ENCODE measurements at regions not wholly inside any gene's neighbourhood (a gene's known extent, or its start where the extent isn't known, plus 50 kb on each side); places are given as distances from the start of the nearest gene placed in this dataset.
"Not testable (repeated sequence)": the region's sequence is repeated elsewhere in the genome, so short reads cannot be mapped to it uniquely, and the experiment has no call there.

GRCh38 chrX:85808217-85808616 lies 239.1 kb downstream of the CHM start:
- TF ChIP-seq CTCF (IDR thresholded peaks at IDR 0.05; ENCODE audit: low read depth, low read length) = no peak
- no peaks in the 10 kb centered on the region for H3K4me1 ChIP-seq
- no peaks in the 10 kb centered on the region for H3K36me3 ChIP-seq
- H3K27me3 ChIP-seq = no peaks in the 10 kb centered on the region
- DNase-seq = no peak
- H3K9me3 ChIP-seq = no peaks in the 10 kb centered on the region
- no peak overlapping the region for H3K4me3 ChIP-seq (ENCODE audit: low read depth, low read length)

GRCh38 chrX:85772391-85772790 lies 275.0 kb downstream of the CHM start:
- not testable (repeated sequence) for H3K27me3 ChIP-seq; H3K36me3 ChIP-seq; H3K4me1 ChIP-seq; H3K9me3 ChIP-seq; DNase-seq; H3K4me3 ChIP-seq (ENCODE audit: low read depth, low read length)

GRCh38 chrX:85765651-85766050 lies 281.7 kb downstream of the CHM start:
- TF ChIP-seq CTCF (IDR thresholded peaks at IDR 0.05; ENCODE audit: low read depth, low read length) = no peak
- H3K4me1 ChIP-seq = no peaks in the 10 kb centered on the region
- DNase-seq = no peak

GRCh38 chrX:85723025-85723424 lies 324.3 kb downstream of the CHM start:
- DNase-seq; H3K4me3 ChIP-seq (ENCODE audit: low read depth, low read length); H3K4me1 ChIP-seq; H3K27me3 ChIP-seq; H3K9me3 ChIP-seq; H3K36me3 ChIP-seq: not testable (repeated sequence)

More at GRCh38 chrX:85765651-85766050, 281.7 kb downstream of the CHM start:
- Histone ChIP-seq H3K9me3 (no peaks in the 10 kb centered on the region), H3K27me3 (no peaks in the 10 kb centered on the region), H3K36me3 (no peaks in the 10 kb centered on the region), H3K4me3 (ENCODE audit: low read depth, low read length) (no peak overlapping the region)

GRCh38 chrX:85703233-85703632 lies 323.8 kb upstream of the POF1B start:
- not testable (repeated sequence) for H3K4me1 ChIP-seq; H3K9me3 ChIP-seq; H3K27me3 ChIP-seq; H3K36me3 ChIP-seq; DNase-seq; H3K4me3 ChIP-seq (ENCODE audit: low read depth, low read length)

GRCh38 chrX:85698921-85699320 lies 319.5 kb upstream of the POF1B start:
- Histone ChIP-seq H3K27me3 (no peaks in the 10 kb centered on the region), H3K9me3 (no peaks in the 10 kb centered on the region), H3K4me3 (ENCODE audit: low read depth, low read length) (no peak overlapping the region), H3K4me1 (no peaks in the 10 kb centered on the region), H3K36me3 (no peaks in the 10 kb centered on the region)
- DNase-seq = no peak
- no peak for TF ChIP-seq CTCF (IDR thresholded peaks at IDR 0.05; ENCODE audit: low read depth, low read length)

- no peak for DNase-seq
- no peak for TF ChIP-seq CTCF (IDR thresholded peaks at IDR 0.05; ENCODE audit: low read depth, low read length)
- Histone ChIP-seq H3K36me3 (no peaks in the 10 kb centered on the region), H3K27me3 (no peaks in the 10 kb centered on the region), H3K4me3 (ENCODE audit: low read depth, low read length) (no peak overlapping the region), H3K9me3 (no peaks in the 10 kb centered on the region), H3K4me1 (no peaks in the 10 kb centered on the region)
Observed at GRCh38 chrX:85685843-85686242, 306.4 kb upstream of the POF1B start.

- no peak overlapping the region for H3K4me3 ChIP-seq (ENCODE audit: low read depth, low read length)
- no peaks in the 10 kb centered on the region for H3K27me3 ChIP-seq
- no peaks in the 10 kb centered on the region for H3K36me3 ChIP-seq
- H3K4me1 ChIP-seq = no peaks in the 10 kb centered on the region
- no peak for DNase-seq
- no peaks in the 10 kb centered on the region for H3K9me3 ChIP-seq
- no peak for TF ChIP-seq CTCF (IDR thresholded peaks at IDR 0.05; ENCODE audit: low read depth, low read length)
Observed at GRCh38 chrX:85666471-85666870, 287.0 kb upstream of the POF1B start.

GRCh38 chrX:85663970-85664369 lies 284.5 kb upstream of the POF1B start:
- H3K36me3 ChIP-seq; H3K4me3 ChIP-seq (ENCODE audit: low read depth, low read length); DNase-seq; H3K27me3 ChIP-seq; H3K4me1 ChIP-seq; H3K9me3 ChIP-seq: not testable (repeated sequence)
